Activated naive CD4-positive, alpha-beta T cell treated with anti-CD3 and anti-CD28 coated beads, Interleukin-2, amount 50 U/mL, for 16 hours (primary cell): ENCODE measurements at regions not wholly inside any gene's neighbourhood (a gene's known extent, or its start where the extent isn't known, plus 50 kb on each side); places are given as distances from the start of the nearest gene placed in this dataset.

Source experiments
- DNase-seq: peaks from one replicate; pipeline ENCODE4 v3.0.0-alpha.2; 2020

DNA sequence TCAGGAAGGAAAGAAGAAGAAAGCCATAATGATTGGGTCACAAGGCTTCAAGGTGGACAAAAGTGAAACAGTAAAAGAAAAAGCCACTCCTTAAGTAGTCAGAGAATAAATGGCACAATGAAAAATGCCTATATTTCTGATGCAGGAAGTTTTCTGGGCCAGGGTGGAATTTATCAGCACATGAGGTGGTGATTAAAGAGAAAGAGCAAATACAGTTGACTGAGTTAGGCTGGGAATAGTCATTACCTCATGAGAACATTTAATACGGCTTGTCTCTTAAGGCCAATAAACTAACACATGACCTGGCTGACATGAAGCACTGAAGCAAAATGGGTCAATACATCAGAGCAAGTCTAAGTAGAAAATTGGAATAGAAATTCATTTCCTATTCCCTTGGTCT is 499.7 kb downstream of the TMTC2 start:
- DNase-seq = no peak

DNA sequence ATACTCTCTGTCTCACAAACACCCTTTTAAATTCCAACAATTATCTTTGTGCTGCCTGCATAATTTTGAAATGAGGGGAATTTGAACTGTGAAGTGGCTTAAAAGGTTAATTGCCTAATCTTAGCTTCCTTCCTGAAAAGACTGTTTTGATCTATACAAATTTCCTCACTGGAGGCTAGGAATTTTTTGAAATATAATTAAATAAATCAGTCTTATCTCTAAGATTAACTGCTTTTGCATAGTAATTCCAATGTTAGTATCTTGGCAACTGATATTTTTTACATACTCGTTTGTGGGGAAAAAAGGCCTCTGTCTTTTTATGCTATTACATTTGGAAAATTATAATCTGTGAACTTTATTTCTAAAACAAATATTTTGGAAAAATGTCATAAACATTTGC is 498.5 kb downstream of the TMTC2 start:
- no peak for DNase-seq
